NB4 (cell line): ENCODE measurements at regions not wholly inside any gene's neighbourhood (a gene's known extent, or its start where the extent isn't known, plus 50 kb on each side); places are given as distances from the start of the nearest gene placed in this dataset.

Experiments used
- DNase-seq: peaks from one replicate; pipeline ENCODE4 v3.0.0; 2010; ENCODE audit warnings: low read depth
- H3K4me3 ChIP-seq: one replicate; pipeline ENCODE4 v1.5.1; 2011; ENCODE audit warnings: mild to moderate bottlenecking, low read depth, low read length, moderate library complexity
- CTCF ChIP-seq: IDR thresholded peaks from one replicate; pipeline ENCODE4 v1.5.1; 2012; ENCODE audit warnings: low read depth, low read length
- MAX ChIP-seq: IDR thresholded peaks from 2 replicates; pipeline ENCODE4 v1.6.1; 2011; ENCODE audit warnings: low read depth, low read length
- MYC ChIP-seq: IDR thresholded peaks from 2 replicates; pipeline ENCODE4 v1.6.1; 2011; ENCODE audit warnings: low read depth, low read length
- POLR2A ChIP-seq: IDR thresholded peaks from 2 replicates; pipeline ENCODE4 v1.6.1; 2011; ENCODE audit warnings: mild to moderate bottlenecking; ENCODE audit not compliant: insufficient read length; ENCODE audit errors: extremely low read depth

- no peak overlapping the region for H3K4me3 ChIP-seq
- TF ChIP-seq POLR2A (no peak), MAX (no peak), CTCF (peak; percentile 22), MYC (no peak)
- no peak for DNase-seq
Observed at GRCh38 chr7:27377988-27378387, 135.4 kb downstream of the EVX1 start.

- DNase-seq = no peak
- TF ChIP-seq POLR2A (no peak), MAX (no peak), MYC (no peak), CTCF (no peak)
- H3K4me3 ChIP-seq = no peak overlapping the region
Observed at GRCh38 chr7:27382307-27382706, 139.7 kb downstream of the EVX1 start.

DNA sequence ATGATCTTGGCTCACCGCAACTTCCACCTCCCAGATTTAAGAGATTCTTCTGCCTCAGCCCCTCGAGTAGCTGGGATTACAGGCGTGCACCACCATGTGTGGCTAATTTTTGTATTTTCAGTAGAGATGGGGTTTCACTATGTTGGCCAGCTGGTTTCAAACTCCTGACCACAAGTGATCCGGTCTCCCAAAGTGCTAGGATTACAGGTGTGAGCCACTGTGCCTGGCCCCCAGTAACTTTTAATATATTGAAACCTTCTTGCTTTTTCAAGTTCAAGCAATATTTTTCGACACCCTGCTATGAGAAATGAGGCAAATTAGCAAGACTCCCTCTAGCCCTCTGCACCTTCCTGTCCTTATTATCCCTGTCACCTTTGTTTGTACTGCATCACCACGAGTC lies 144.0 kb downstream of the EVX1 start:
- DNase-seq = no peak
- TF ChIP-seq CTCF = no peak
- TF ChIP-seq POLR2A = no peak
- no peak for TF ChIP-seq MAX
- TF ChIP-seq MYC = no peak
- no peak overlapping the region for H3K4me3 ChIP-seq

- no peak for DNase-seq
- TF ChIP-seq MAX = no peak
- TF ChIP-seq POLR2A = no peak
- TF ChIP-seq MYC = no peak
- TF ChIP-seq CTCF = no peak
- H3K4me3 ChIP-seq = no peak overlapping the region
Observed at GRCh38 chr7:27387864-27388263, 145.3 kb downstream of the EVX1 start.

DNA sequence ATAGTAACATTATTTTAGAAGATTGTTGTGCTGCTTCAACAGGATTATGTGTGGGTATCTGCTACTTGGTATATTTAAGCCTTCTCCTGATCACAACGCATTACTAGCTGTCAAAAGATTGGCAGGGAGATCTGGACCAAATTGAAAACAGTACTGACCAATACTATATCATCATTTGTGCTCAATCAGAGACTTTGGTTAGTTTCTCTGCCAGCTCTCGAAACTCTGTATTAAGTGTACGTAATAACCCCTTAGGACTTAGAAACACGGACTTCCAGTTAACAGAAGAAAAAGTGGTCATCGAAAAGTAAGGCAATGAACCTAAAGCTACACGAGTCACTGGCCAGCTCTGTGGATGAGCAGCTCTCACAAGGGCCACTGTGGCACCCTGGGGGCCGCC lies 146.0 kb downstream of the EVX1 start:
- TF ChIP-seq POLR2A (no peak), MAX (no peak), MYC (no peak), CTCF (no peak)
- no peak for DNase-seq
- H3K4me3 ChIP-seq = no peak overlapping the region

GRCh38 chr7:27389496-27389895 lies 146.9 kb downstream of the EVX1 start:
- no peak for TF ChIP-seq POLR2A
- TF ChIP-seq MYC = no peak
- no peak for TF ChIP-seq CTCF
- no peak for TF ChIP-seq MAX
- H3K4me3 ChIP-seq = no peak overlapping the region
- DNase-seq = no peak
